GM19240 (cell line): ENCODE measurements at regions not wholly inside any gene's neighbourhood (a gene's known extent, or its start where the extent isn't known, plus 50 kb on each side); places are given as distances from the start of the nearest gene placed in this dataset.
"Not testable (repeated sequence)": the region's sequence is repeated elsewhere in the genome, so short reads cannot be mapped to it uniquely, and the experiment has no call there.

Experiments
- DNase-seq: peaks from one replicate; pipeline ENCODE4 v3.0.0; 2011; ENCODE audit warnings: low spot score; ENCODE audit not compliant: insufficient read length

- DNase-seq = not testable (repeated sequence)
Observed at GRCh38 chr12:54713876-54714275, 65.7 kb upstream of the DCD start.

- DNase-seq = no peak
Observed at GRCh38 chr12:54711669-54712068, 63.5 kb upstream of the DCD start.

- DNase-seq = no peak
Observed at GRCh38 chr12:54708826-54709225, 60.7 kb upstream of the DCD start.

- DNase-seq = no peak
Observed at GRCh38 chr12:54704202-54704601, 56.0 kb upstream of the DCD start.

- peak; percentile 10 for DNase-seq
Observed at GRCh38 chr12:54701940-54702592, 53.9 kb upstream of the DCD start.

- no peak for DNase-seq
Observed at GRCh38 chr12:54700849-54701248, 52.7 kb upstream of the DCD start.

- DNase-seq = no peak
Observed at GRCh38 chr12:54700301-54700700, 52.1 kb upstream of the DCD start.
